Esophagus muscularis mucosa (tissue), 4 donors: ENCODE measurements at regions not wholly inside any gene's neighbourhood (a gene's known extent, or its start where the extent isn't known, plus 50 kb on each side); places are given as distances from the start of the nearest gene placed in this dataset.
"Not testable (repeated sequence)": the region's sequence is repeated elsewhere in the genome, so short reads cannot be mapped to it uniquely, and the experiment has no call there.

Experiments
- EP300 ChIP-seq: sonication (generic); formaldehyde crosslinking; IDR thresholded peaks from one replicate; pipeline ENCODE4 v1.6.1; 2017; ENCODE audit warnings: antibody characterized with exemption
- POLR2A ChIP-seq: fragments of 450-650 bp; IDR thresholded peaks from one replicate; pipeline ENCODE4 v1.6.1; 2017; ENCODE audit warnings: antibody characterized with exemption, moderate library complexity, mild to moderate bottlenecking, low read depth
- POLR2AphosphoS5 ChIP-seq, 2 donors: sonication (generic); formaldehyde crosslinking; IDR thresholded peaks; one replicate each; pipeline ENCODE4 v1.6.1; 2017; ENCODE audit warnings: antibody characterized with exemption in 2 of 2
- TF ChIP-seq, protein P1 (sequence below), 3 experiments: fragments of 200-600 bp in 2 of 3; fragments of 450-650 bp in 1 of 3; sonication (generic) in 2 of 3; IDR thresholded peaks; one replicate each; pipeline ENCODE4 v1.5.1; 2017 to 2019; ENCODE audit warnings: antibody characterized with exemption in 3 of 3, mild to moderate bottlenecking in 2 of 3, moderate library complexity in 1 of 3

GRCh38 chr9:99670886-99671285, 150.8 kb upstream of the NR4A3 start:
- TF ChIP-seq POLR2A; EP300; POLR2AphosphoS5 (IDR thresholded peaks at IDR 0.05): not testable (repeated sequence)
- TF ChIP-seq, protein P1, sequence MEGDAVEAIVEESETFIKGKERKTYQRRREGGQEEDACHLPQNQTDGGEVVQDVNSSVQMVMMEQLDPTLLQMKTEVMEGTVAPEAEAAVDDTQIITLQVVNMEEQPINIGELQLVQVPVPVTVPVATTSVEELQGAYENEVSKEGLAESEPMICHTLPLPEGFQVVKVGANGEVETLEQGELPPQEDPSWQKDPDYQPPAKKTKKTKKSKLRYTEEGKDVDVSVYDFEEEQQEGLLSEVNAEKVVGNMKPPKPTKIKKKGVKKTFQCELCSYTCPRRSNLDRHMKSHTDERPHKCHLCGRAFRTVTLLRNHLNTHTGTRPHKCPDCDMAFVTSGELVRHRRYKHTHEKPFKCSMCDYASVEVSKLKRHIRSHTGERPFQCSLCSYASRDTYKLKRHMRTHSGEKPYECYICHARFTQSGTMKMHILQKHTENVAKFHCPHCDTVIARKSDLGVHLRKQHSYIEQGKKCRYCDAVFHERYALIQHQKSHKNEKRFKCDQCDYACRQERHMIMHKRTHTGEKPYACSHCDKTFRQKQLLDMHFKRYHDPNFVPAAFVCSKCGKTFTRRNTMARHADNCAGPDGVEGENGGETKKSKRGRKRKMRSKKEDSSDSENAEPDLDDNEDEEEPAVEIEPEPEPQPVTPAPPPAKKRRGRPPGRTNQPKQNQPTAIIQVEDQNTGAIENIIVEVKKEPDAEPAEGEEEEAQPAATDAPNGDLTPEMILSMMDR (IDR thresholded peaks at IDR 0.05) = not testable (repeated sequence)
